Lower lobe of right lung (tissue), 2 donors: ENCODE measurements at regions not wholly inside any gene's neighbourhood (a gene's known extent, or its start where the extent isn't known, plus 50 kb on each side); places are given as distances from the start of the nearest gene placed in this dataset.

ENCODE experiments used
- ATAC-seq, 2 donors: fragments of 200-7000 bp; cut with Tn5 transposase; one replicate each; pipeline ENCODE4 v1.9.1; 2020 to 2022; ENCODE audit warnings: mild to moderate bottlenecking in 2 of 2, moderate library complexity in 2 of 2
- DNase-seq: peaks from one replicate; pipeline ENCODE4 v3.0.0-alpha.2; 2020
- H3K27ac ChIP-seq: fragments of 200-600 bp; one replicate; pipeline ENCODE4 v1.8.0; 2022
- H3K27me3 ChIP-seq: fragments of 200-600 bp; one replicate; pipeline ENCODE4 v1.8.0; 2022; ENCODE audit warnings: low read depth
- H3K36me3 ChIP-seq: fragments of 200-600 bp; one replicate; pipeline ENCODE4 v1.8.0; 2022; ENCODE audit warnings: mild to moderate bottlenecking
- H3K4me1 ChIP-seq: fragments of 200-600 bp; one replicate; pipeline ENCODE4 v1.8.0; 2022
- H3K4me3 ChIP-seq: fragments of 200-600 bp; one replicate; pipeline ENCODE4 v1.8.0; 2022; ENCODE audit warnings: mild to moderate bottlenecking
- H3K9me3 ChIP-seq: fragments of 200-600 bp; one replicate; pipeline ENCODE4 v1.8.0; 2022
- CTCF ChIP-seq: fragments of 200-600 bp; IDR thresholded peaks from one replicate; pipeline ENCODE4 v1.8.0; 2022; ENCODE audit warnings: antibody characterized with exemption, mild to moderate bottlenecking
- intact Hi-C: fragments of 100-400 bp; cut with DNase I; formaldehyde crosslinking; loops from one replicate; pipeline ENCODE4 v1.11.0; 2022
- donor health status: DM: no; HTN: yes; CAD: no; lungs with severe emphysema.

- Histone ChIP-seq H3K9me3 (no peaks in the 10 kb centered on the region), H3K4me3 (no peak overlapping the region), H3K4me1 (no peaks in the 10 kb centered on the region), H3K27ac (no peak overlapping the region), H3K27me3 (no peaks in the 10 kb centered on the region), H3K36me3 (no peaks in the 10 kb centered on the region)
- no peak for TF ChIP-seq CTCF
- intact Hi-C loops = no loop called here
- ATAC-seq (no peak), DNase-seq (no peak)
These were observed 52.8 kb upstream of the RMDN2 start for GRCh38 chr2:37872192-37872750.

- Histone ChIP-seq H3K4me3 (no peak overlapping the region), H3K36me3 (no peaks in the 10 kb centered on the region), H3K27me3 (no peaks in the 10 kb centered on the region), H3K9me3 (no peaks in the 10 kb centered on the region), H3K27ac (no peak overlapping the region), H3K4me1 (no peaks in the 10 kb centered on the region)
- intact Hi-C loops = no loop called here
- no peak for TF ChIP-seq CTCF
- ATAC-seq (no peak), DNase-seq (no peak)
These were observed 51.9 kb upstream of the RMDN2 start for GRCh38 chr2:37873229-37873628.

GRCh38 chr2:37873749-37874330 is 51.2 kb upstream of the RMDN2 start:
- intact Hi-C loops = no loop called here
- H3K4me1 ChIP-seq = no peaks in the 10 kb centered on the region
- H3K27ac ChIP-seq = no peak overlapping the region
- H3K27me3 ChIP-seq = no peaks in the 10 kb centered on the region
- H3K9me3 ChIP-seq = no peaks in the 10 kb centered on the region
- ATAC-seq (no peak), DNase-seq (no peak)
- no peak overlapping the region for H3K4me3 ChIP-seq
- TF ChIP-seq CTCF = no peak
- H3K36me3 ChIP-seq = no peaks in the 10 kb centered on the region

- Histone ChIP-seq H3K9me3 (no peaks in the 10 kb centered on the region), H3K27ac (no peak overlapping the region), H3K4me1 (no peaks in the 10 kb centered on the region), H3K36me3 (no peaks in the 10 kb centered on the region), H3K4me3 (no peak overlapping the region), H3K27me3 (no peaks in the 10 kb centered on the region)
- DNase-seq = no peak
- ATAC-seq = no peak
- intact Hi-C loops = no loop called here
- no peak for TF ChIP-seq CTCF
These were observed 50.6 kb upstream of the RMDN2 start for GRCh38 chr2:37874470-37874869.
